NCI-H128 (cell line): ENCODE measurements at regions not wholly inside any gene's neighbourhood (a gene's known extent, or its start where the extent isn't known, plus 50 kb on each side); places are given as distances from the start of the nearest gene placed in this dataset.

Experiments used
- DNase-seq: peaks from one replicate; lab custom pipeline; 2025; ENCODE audit not compliant: unreplicated experiment; lab: John Stamatoyannopoulos, UW

- no peak for DNase-seq
These were observed 266.3 kb downstream of the XXYLT1 start for GRCh38 chr3:195004512-195005250.

- DNase-seq: no peak
These were observed 265.7 kb downstream of the XXYLT1 start for GRCh38 chr3:195005251-195005620.

GRCh38 chr3:195005759-195006510, 265.0 kb downstream of the XXYLT1 start:
- no peak for DNase-seq

- no peak for DNase-seq
These were observed 263.8 kb downstream of the XXYLT1 start for GRCh38 chr3:195007151-195007550.

GRCh38 chr3:195007766-195008165, 263.2 kb downstream of the XXYLT1 start:
- DNase-seq: no peak

- DNase-seq: no peak
These were observed 262.1 kb downstream of the XXYLT1 start for GRCh38 chr3:195008816-195009215.

- no peak for DNase-seq
These were observed 261.3 kb downstream of the XXYLT1 start for GRCh38 chr3:195009616-195010015.

- no peak for DNase-seq
These were observed 260.3 kb downstream of the XXYLT1 start for GRCh38 chr3:195010551-195011100.

GRCh38 chr3:195011231-195011834, 259.6 kb downstream of the XXYLT1 start:
- DNase-seq: no peak

- DNase-seq: no peak
These were observed 258.9 kb downstream of the XXYLT1 start for GRCh38 chr3:195012100-195012499.

GRCh38 chr3:195012571-195012970, 258.4 kb downstream of the XXYLT1 start:
- no peak for DNase-seq

GRCh38 chr3:195013411-195014361, 257.3 kb downstream of the XXYLT1 start:
- DNase-seq: no peak

- DNase-seq: no peak
These were observed 255.9 kb downstream of the XXYLT1 start for GRCh38 chr3:195015021-195015420.

GRCh38 chr3:195017151-195017550, 253.8 kb downstream of the XXYLT1 start:
- DNase-seq: no peak
